Suprapubic skin (tissue), 4 donors: ENCODE measurements at regions not wholly inside any gene's neighbourhood (a gene's known extent, or its start where the extent isn't known, plus 50 kb on each side); places are given as distances from the start of the nearest gene placed in this dataset.

Source experiments
- DNase-seq, 2 donors: peaks; one replicate each; pipeline ENCODE4 v3.0.0-alpha.2; 2019; ENCODE audit warnings: low spot score in 2 of 2
- H3K27ac ChIP-seq: fragments of 200-600 bp; sonication (generic); one replicate; pipeline ENCODE4 v1.5.1; 2019
- H3K27me3 ChIP-seq: fragments of 200-600 bp; sonication (generic); one replicate; pipeline ENCODE4 v1.5.1; 2019
- H3K36me3 ChIP-seq: fragments of 200-600 bp; sonication (generic); one replicate; pipeline ENCODE4 v1.5.1; 2019
- H3K4me1 ChIP-seq: fragments of 200-600 bp; sonication (generic); one replicate; pipeline ENCODE4 v1.5.1; 2019
- H3K4me3 ChIP-seq: fragments of 200-600 bp; sonication (generic); one replicate; pipeline ENCODE4 v1.5.1; 2019; ENCODE audit warnings: mild to moderate bottlenecking
- H3K9me3 ChIP-seq: fragments of 200-600 bp; sonication (generic); one replicate; pipeline ENCODE4 v1.5.1; 2019
- CTCF ChIP-seq, 2 donors: fragments of 200-600 bp in 1 of 2; fragments of 450-650 bp in 1 of 2; sonication (generic) in 1 of 2; IDR thresholded peaks; one replicate each; pipeline ENCODE4 v1.5.1; 2016 to 2019; ENCODE audit warnings: antibody characterized with exemption in 2 of 2, mild to moderate bottlenecking in 1 of 2, moderate library complexity in 1 of 2
- EP300 ChIP-seq: sonication (generic); formaldehyde crosslinking; IDR thresholded peaks from one replicate; pipeline ENCODE4 v1.6.1; 2017; ENCODE audit warnings: antibody characterized with exemption
- POLR2A ChIP-seq, 2 donors: fragments of 450-650 bp; IDR thresholded peaks; one replicate each; pipeline ENCODE4 v1.6.1; 2017; ENCODE audit warnings: antibody characterized with exemption in 2 of 2, mild to moderate bottlenecking in 2 of 2, moderate library complexity in 2 of 2
- POLR2AphosphoS5 ChIP-seq, 3 donors: sonication (generic); formaldehyde crosslinking; IDR thresholded peaks; one replicate each; pipeline ENCODE4 v1.6.1; 2017; ENCODE audit warnings: antibody characterized with exemption in 3 of 3
- WGBS: methylation state at CpG from one replicate; pipeline ENCODE4 v1.1.5; 2018; 5-methylcytosine and 5-hydroxymethylcytosine counted together

GRCh38 chr11:122019908-122020694, 95.9 kb downstream of the BLID start:
- WGBS: 89% methylated on average over 3 of the region's 3 CpGs
- TF ChIP-seq POLR2AphosphoS5 (IDR thresholded peaks at IDR 0.05) (no peak), EP300 (no peak), CTCF (IDR thresholded peaks at IDR 0.05) (no peak), POLR2A (IDR thresholded peaks at IDR 0.05) (no peak)
- no peaks in the 10 kb centered on the region for H3K27me3 ChIP-seq
- H3K36me3 ChIP-seq: no peaks in the 10 kb centered on the region
- DNase-seq: no peak
- no peak overlapping the region for H3K27ac ChIP-seq
- no peak overlapping the region for H3K4me3 ChIP-seq
- H3K9me3 ChIP-seq: no peaks in the 10 kb centered on the region
- H3K4me1 ChIP-seq: no peaks in the 10 kb centered on the region

- no peaks in the 10 kb centered on the region for H3K36me3 ChIP-seq
- TF ChIP-seq POLR2AphosphoS5 (IDR thresholded peaks at IDR 0.05) (no peak), EP300 (no peak), POLR2A (IDR thresholded peaks at IDR 0.05) (no peak), CTCF (IDR thresholded peaks at IDR 0.05) (no peak)
- H3K4me1 ChIP-seq: peaks cover 8% of the 10 kb centered on the region
- H3K4me3 ChIP-seq: no peak overlapping the region
- no peaks in the 10 kb centered on the region for H3K9me3 ChIP-seq
- H3K27me3 ChIP-seq: no peaks in the 10 kb centered on the region
- no peak overlapping the region for H3K27ac ChIP-seq
- WGBS: 24% methylated on average over 4 of the region's 4 CpGs
- no peak for DNase-seq
Observed at GRCh38 chr11:122007601-122008071, 108.4 kb downstream of the BLID start.

DNA sequence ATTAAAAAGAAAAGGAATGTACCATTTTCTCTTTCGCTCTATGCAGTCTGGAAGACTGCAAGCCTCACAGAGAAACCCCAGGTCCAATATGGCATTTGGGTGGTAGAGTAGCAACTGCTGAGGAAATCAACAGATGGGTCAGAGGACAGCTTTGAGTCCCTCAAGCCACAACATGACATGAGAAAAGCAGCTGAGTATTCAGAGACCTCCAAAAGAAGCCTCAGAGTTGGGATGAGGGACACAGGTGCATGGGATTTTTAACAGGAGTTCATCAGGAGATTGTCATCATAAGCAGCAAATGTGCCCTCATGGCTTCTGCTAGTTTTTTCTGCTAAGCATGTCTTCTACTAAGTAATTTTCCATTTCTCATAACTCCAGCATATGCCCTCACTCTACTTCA, 111.6 kb downstream of the BLID start:
- 96% methylated on average over 1 of the region's 1 CpG for WGBS
- TF ChIP-seq POLR2A (IDR thresholded peaks at IDR 0.05) (no peak), CTCF (IDR thresholded peaks at IDR 0.05) (no peak), EP300 (no peak), POLR2AphosphoS5 (IDR thresholded peaks at IDR 0.05) (no peak)
- no peak for DNase-seq
- Histone ChIP-seq H3K27me3 (no peaks in the 10 kb centered on the region), H3K27ac (no peak overlapping the region), H3K4me3 (no peak overlapping the region), H3K9me3 (no peaks in the 10 kb centered on the region), H3K4me1 (peaks cover 8% of the 10 kb centered on the region), H3K36me3 (no peaks in the 10 kb centered on the region)

DNA sequence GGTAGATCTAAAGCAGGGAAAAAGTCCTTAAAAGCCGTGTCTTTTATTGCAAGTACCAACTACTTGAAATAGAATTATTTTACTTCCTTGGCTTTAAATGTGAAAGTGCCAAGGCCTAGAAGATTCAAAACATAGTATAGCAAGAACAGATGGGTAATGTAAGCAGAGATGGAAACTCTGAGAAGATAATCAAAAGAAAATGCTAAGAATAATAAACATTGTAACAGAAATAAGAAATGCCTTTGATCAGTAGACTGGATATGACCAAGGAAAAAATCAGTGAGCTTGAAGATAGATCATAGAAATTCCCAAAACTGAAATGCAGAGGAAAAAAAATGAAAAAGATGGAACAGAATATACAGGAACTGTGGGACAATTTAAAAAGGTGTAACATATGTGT, 113.1 kb downstream of the BLID start:
- Histone ChIP-seq H3K4me1 (peaks cover 6% of the 10 kb centered on the region), H3K27me3 (no peaks in the 10 kb centered on the region), H3K9me3 (no peaks in the 10 kb centered on the region), H3K27ac (no peak overlapping the region), H3K4me3 (no peak overlapping the region), H3K36me3 (no peaks in the 10 kb centered on the region)
- 66% methylated on average over 1 of the region's 1 CpG for WGBS
- no peak for DNase-seq
- TF ChIP-seq EP300 (no peak), CTCF (IDR thresholded peaks at IDR 0.05) (no peak), POLR2AphosphoS5 (IDR thresholded peaks at IDR 0.05) (no peak), POLR2A (IDR thresholded peaks at IDR 0.05) (no peak)

DNA sequence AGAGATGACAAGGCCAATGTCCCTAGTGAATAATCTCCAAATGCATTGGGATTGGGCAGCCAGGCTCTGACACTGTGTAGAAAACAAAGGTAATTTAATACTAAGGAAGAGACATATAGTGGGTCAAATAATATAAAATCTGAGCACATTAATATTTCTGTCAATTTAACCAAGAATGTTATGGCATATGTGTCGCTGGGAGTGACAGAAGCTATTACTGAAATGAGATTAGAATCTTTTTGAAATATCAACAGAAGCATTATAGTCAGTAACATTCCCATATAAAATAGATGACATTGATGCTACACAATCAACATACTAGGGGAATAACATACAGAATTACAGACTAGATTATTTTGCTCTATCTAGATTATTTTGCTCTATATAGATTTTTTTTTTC, 114.0 kb downstream of the BLID start:
- H3K36me3 ChIP-seq: no peaks in the 10 kb centered on the region
- H3K9me3 ChIP-seq: no peaks in the 10 kb centered on the region
- WGBS: 93% methylated on average over 1 of the region's 1 CpG
- TF ChIP-seq CTCF (IDR thresholded peaks at IDR 0.05) (no peak), POLR2AphosphoS5 (IDR thresholded peaks at IDR 0.05) (no peak), POLR2A (IDR thresholded peaks at IDR 0.05) (no peak), EP300 (no peak)
- no peak for DNase-seq
- H3K27ac ChIP-seq: no peak overlapping the region
- H3K4me3 ChIP-seq: no peak overlapping the region
- H3K27me3 ChIP-seq: no peaks in the 10 kb centered on the region
- no peaks in the 10 kb centered on the region for H3K4me1 ChIP-seq
